A673 (cell line): ENCODE measurements at regions not wholly inside any gene's neighbourhood (a gene's known extent, or its start where the extent isn't known, plus 50 kb on each side); places are given as distances from the start of the nearest gene placed in this dataset.

ENCODE experiments used
- EZH2 ChIP-seq: fragments of 200-600 bp; sonication (generic); IDR thresholded peaks from 2 replicates; pipeline ENCODE4 v1.6.1; 2017; ENCODE audit warnings: borderline replicate concordance, low read depth, mild to moderate bottlenecking, mixed read lengths, antibody characterized with exemption, low read length; ENCODE audit not compliant: poor library complexity, severe bottlenecking
- TF ChIP-seq, protein P1 (sequence below): fragments of 300-800, 200-600 bp; sonication (generic); conservative IDR thresholded peaks from 2 replicates; pipeline ENCODE4 v1.5.1; 2017; ENCODE audit warnings: low read depth, mild to moderate bottlenecking, antibody characterized with exemption, low read length, moderate library complexity, mixed read lengths

DNA sequence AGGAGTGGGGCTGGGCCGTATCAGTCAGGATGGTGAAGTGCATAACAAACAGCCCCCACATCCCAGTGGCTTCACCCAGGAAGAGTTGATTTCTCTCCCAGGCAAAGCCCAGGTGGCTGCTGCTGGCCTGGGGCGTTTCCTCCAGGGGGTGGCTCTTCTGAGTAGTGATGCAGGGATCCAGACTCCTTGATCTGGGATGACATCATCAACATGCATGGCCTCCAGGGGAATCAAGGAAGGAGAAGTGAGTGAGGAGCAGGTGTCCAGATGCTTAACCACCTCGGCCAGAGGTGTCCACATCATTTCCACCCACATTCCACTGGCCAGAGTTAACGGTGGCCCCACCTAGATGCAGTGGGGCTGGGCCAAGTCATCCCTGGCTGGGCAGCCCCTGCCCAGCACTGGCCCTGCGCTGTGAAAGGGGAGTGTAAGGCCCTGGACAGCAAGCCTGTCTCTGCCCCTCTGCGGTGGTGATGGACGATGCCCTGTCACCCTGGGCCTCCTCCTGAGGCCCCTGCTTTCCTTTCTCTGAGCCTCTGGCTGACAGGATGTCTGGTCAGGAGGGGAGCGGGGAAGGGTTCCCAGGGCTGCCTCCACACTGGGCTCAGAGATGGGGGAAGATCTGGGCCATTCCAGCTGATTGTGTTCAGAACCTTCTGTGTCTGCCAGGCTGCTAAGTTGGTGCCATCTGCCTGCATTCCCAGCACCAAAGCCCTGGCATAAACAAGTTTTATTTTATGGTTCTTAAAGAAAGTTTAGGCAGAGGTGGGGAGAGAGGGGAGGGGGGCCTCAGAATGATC is 598.2 kb downstream of the MATN1 start:
- TF ChIP-seq, protein P1, sequence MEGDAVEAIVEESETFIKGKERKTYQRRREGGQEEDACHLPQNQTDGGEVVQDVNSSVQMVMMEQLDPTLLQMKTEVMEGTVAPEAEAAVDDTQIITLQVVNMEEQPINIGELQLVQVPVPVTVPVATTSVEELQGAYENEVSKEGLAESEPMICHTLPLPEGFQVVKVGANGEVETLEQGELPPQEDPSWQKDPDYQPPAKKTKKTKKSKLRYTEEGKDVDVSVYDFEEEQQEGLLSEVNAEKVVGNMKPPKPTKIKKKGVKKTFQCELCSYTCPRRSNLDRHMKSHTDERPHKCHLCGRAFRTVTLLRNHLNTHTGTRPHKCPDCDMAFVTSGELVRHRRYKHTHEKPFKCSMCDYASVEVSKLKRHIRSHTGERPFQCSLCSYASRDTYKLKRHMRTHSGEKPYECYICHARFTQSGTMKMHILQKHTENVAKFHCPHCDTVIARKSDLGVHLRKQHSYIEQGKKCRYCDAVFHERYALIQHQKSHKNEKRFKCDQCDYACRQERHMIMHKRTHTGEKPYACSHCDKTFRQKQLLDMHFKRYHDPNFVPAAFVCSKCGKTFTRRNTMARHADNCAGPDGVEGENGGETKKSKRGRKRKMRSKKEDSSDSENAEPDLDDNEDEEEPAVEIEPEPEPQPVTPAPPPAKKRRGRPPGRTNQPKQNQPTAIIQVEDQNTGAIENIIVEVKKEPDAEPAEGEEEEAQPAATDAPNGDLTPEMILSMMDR = no peak
- TF ChIP-seq EZH2 = no peak
